GM21381 (cell line): ENCODE measurements at regions not wholly inside any gene's neighbourhood (a gene's known extent, or its start where the extent isn't known, plus 50 kb on each side); places are given as distances from the start of the nearest gene placed in this dataset.
"Not testable (repeated sequence)": the region's sequence is repeated elsewhere in the genome, so short reads cannot be mapped to it uniquely, and the experiment has no call there.

Source experiments
- ATAC-seq: cut with Tn5 transposase; IDR thresholded peaks from one replicate; pipeline ENCODE4 v1.9.1; 2021; ENCODE audit warnings: mild to moderate bottlenecking, moderate library complexity; ENCODE audit not compliant: unreplicated experiment

- no peak for ATAC-seq
These were observed 1080.7 kb upstream of the CELF4 start for GRCh38 chr18:38646296-38646695.

DNA sequence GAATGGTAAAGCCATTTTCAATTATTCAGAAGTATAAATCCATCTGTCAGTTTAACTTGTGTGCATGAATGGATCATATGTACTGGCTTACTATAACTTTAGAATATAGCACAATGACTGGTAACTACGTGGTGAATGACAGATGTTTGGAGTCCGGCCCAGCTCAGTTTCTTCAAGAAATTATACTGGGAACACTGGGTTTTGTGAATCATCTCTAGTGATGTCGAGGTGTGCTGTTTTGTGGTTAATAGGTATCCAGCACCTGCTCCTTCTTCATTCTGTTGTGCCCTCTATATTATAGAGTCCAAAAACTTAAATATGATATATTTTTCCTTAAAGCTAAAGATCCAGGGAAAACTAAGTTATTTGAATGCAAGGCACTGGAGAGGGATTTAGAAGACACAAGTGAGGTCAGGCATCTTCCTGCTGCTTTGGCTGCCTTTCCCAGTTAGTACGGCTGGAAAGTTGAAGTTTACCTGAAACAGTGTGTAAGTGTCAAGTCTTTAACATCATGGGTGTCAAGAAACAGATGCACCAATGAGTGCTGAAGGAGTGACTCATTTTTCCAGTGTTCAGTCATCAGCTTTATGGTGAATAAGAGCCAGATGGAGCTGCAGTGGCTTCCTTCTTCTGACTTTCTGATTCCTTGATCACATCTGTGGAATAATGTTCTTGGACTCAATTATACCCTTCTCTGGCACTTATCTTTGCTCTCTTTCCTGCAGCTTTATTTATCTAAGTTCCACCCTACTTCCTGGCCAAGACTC, 1079.5 kb upstream of the CELF4 start:
- no peak for ATAC-seq

DNA sequence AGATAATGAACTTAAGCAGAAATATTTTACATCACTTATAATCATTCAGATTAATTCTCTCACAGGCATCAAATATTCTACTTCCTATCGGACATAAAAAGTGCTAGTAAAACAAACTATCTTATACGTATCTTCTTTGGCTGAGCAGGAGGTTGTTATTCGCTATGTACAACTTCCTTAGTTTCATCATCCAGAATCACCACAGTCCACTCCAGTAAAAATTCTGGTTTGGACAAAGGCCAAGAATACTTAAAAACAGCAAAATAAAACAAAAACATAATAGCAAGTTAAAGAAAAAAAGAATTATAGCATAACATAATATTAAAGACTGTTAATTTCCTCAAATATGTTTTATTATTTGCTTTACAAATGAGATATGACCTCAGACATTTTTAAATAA, 1077.1 kb upstream of the CELF4 start:
- ATAC-seq: no peak

- not testable (repeated sequence) for ATAC-seq
These were observed 1074.1 kb upstream of the CELF4 start for GRCh38 chr18:38639700-38640099.

DNA sequence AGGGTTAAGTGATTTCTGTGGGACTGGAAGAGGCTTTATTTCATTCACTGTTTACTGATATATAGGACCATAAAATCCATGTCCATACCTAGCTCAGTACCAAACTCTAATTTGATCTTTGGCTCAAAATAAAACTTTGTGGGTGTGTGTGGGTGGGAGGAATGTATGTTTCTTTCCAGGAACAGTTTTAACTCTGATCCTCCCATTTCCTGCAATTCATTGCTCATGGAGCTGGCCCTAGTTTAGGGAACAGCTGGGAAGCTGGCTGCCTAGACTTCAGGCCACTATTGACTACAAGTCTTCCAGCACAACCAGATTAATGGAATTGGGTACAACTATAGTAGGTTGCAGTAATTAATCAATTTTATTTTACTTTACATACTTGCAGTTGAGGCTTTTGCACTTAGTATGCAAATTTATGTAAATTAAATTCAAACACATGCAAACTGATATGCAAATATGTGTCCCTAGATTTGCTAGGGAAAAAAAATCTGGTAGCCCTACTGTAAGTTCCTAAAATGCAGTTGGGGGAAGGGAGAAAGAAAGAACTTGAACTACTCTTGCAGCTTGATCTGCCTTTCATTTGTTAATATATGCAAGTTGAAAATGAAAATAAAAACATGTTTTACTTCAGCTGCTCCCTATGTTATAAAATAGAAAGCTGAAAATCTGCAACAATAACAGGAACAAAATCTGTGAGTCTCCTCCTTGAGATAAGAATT, 1070.3 kb upstream of the CELF4 start:
- no peak for ATAC-seq

- no peak for ATAC-seq
These were observed 1068.5 kb upstream of the CELF4 start for GRCh38 chr18:38634117-38634516.

DNA sequence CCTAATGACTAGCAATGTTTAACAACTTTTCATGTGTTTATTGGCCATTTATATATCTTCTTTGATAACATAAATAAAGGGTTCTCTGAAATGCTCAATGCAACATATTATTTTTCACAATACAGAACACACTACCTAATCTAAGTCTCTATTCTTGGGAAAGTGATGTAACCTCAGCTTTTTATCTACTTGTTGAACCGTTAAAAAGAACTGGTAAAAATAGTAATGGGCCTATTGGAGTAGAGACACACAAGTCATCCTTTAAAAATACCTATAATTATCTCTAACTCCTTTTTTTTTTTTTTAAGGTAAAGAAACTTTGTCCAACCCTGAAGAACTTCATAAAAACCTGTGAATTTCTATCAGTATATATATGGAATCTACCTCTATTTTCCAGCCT, 1067.7 kb upstream of the CELF4 start:
- no peak for ATAC-seq

GRCh38 chr18:38619129-38619528, 1053.5 kb upstream of the CELF4 start:
- ATAC-seq: no peak

- ATAC-seq: no peak
These were observed 1050.7 kb upstream of the CELF4 start for GRCh38 chr18:38616306-38616705.

DNA sequence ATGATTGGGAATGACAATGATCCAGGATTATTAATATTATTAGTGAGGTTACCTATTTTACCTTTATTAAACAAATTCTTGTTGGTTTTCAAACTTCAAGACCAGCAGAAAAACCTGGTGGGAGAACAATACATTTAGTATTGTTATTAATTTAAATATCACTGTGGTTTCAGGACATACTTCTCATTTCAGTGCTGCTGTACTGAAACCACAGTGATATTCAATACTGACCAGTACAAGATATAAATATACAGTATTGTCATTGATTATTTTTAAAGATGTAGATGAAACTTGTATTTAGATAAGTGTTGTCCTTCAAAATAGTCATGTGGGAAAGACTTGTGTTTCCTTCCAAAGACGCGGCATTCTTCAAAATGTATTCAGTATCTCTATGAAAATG, 1047.3 kb upstream of the CELF4 start:
- ATAC-seq: no peak

DNA sequence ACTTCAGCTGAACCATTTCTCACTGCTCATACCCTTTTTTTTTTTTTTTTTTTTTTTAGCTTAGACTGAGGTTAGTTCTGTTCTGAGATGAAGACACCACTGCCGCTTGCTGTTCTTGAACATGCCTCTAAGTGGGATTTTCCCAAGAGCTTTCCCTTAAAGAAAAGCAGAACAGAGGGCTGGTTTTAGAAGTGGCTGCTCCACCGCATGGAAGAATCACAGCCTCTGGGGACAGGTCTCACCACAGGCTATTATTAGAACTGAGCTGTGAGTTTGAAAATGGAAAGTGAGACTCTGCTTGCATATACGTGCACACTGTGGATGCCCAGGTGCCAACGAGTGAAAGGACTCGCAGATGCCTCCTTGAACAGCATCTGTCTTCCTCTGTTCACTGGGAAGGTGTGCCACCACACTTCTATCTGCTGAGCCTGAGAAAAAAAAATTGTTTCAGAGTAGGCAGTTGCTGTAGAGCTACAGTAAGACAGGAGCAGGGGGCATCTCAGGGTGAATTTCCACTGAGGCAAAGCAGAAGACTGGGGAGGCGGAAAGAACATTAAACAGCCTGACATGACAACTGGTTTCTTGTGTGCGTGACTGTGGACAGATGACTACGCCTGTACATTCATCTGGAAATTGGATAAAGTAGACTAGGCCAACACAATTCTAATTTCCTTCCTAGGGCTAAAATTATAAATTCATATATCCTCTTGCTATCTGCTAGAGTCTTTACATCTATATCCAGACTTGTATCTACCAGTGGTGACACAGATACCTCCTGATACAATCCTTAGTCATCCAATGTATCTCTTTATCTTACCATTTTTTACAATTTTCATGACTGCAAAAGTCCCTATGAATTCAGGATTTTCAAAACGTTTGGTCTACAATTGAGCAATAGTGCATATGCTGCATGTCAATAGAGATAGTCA, 1045.7 kb upstream of the CELF4 start:
- ATAC-seq: peak; percentile 87

DNA sequence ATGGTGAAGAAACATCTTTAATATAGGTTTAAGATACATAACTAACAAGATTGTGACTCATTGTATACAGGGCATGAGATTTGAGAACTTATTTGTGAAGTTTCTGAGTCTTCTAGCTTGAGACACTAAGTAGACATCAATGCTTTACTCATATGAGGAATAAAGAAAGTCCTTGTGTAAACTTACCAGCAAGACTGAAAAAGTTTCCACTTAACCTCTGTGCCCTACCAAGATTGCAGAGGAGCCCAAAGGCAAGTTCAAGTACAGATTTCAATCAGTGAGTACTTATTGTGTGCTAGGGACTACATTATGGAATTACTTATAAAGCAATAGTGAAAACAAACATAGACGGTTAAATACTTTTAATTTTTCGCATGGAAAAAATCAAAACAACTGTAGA, 1041.2 kb upstream of the CELF4 start:
- no peak for ATAC-seq

- ATAC-seq: no peak
These were observed 1036.7 kb upstream of the CELF4 start for GRCh38 chr18:38602341-38602740.

DNA sequence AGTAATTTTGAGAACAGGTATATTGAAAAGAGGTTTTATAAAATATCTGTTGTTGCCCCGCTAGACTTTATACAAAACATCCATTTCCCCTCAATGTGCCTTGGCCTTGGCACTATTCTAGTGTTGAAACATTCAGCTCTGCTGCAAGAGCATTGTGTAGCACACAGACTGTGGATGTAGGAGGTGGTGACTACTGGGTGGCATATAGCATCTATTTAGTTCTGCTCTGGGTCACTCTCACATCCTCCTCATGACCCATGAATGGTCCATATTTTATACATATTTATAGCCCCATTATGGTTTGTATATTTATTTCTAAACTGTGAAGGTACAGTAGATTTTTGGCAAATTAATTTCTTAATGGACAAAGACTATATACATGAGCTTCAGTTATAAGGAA, 1022.0 kb upstream of the CELF4 start:
- no peak for ATAC-seq

GRCh38 chr18:38586327-38586726, 1020.7 kb upstream of the CELF4 start:
- no peak for ATAC-seq

- ATAC-seq: no peak
These were observed 1014.2 kb upstream of the CELF4 start for GRCh38 chr18:38579764-38580163.

DNA sequence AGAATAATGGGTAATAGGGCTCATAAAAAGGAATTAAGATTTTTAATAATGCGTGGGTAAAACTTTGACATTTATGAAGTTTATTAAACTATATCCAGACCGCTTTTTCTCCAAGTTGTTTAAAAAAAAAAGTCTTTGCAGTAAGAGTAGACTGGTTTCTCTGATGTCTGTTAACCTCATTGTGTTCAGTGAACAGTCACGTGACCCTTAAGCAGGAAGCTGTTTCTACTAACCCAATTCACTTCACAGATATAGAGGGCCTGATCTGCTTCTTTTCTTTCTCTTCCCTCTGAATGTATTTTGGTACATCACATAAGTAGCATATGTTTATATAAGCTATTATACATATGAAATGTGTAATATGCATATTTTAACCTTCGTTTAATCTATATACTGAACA, 1011.3 kb upstream of the CELF4 start:
- ATAC-seq: no peak

DNA sequence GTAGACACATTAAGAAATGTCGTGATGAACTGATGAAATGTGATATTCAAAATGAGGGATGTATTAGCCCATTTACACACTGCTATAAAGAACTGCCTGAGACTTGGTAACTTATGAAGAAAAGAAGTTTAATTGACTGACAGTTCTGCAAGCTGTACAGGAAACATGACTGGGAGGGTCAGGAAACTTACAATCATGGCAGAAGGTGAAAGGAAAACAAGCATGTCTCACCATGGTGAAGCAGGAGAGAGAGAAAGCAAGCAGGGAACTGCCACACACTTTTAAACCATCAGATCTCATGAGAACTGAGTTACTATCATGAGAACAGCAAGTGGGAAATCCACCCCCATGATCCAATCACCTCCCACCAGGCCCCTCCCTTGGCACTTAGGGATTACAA, 1010.8 kb upstream of the CELF4 start:
- no peak for ATAC-seq

DNA sequence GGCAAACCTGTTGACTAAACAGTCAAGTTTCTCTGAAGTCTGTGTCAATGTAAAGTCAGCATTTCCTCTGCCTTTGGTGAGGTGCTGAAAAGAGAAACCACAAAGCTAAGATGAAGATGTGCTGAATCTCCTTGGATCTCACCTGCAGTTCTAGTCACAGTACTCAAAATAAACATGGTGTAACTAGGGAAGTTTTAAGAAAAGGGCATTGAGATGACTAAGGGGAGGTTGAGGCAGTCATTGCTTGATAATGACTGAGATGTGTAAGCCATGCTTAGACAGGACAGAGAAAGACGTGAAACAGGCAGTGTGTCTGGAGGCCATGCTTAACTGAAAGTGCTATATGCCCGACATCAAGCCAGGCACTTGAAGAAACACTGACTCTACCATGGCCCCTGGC, 1010.0 kb upstream of the CELF4 start:
- ATAC-seq: no peak

- ATAC-seq: no peak
These were observed 1009.4 kb upstream of the CELF4 start for GRCh38 chr18:38575023-38575422.

DNA sequence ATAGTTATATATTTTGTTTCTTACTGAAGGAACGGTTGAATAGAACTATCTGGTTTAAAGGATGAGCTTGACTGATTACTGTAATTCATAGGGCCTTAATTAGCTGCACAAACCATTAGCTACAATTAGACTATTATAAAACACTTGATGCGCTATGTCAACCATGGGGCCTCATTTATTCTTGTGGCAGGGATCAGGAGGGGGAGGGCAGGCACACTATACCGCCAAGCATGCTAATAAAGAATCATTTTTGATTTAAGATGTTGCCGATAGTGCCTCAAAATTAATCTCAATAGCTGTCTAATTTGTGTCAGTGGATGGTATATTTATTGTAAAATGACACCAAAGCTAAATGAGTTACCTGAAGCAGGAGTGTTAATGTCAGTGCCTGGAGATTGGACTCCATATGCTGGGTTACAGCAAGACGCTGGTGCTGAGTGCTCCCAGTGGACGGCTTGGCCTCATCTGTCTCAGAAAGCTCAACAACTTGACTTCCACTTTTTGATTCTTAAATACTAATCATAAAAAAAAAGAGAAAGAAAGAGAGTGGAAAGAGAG, 1007.0 kb upstream of the CELF4 start:
- ATAC-seq: no peak
